Panc1 (cell line): ENCODE measurements at regions not wholly inside any gene's neighbourhood (a gene's known extent, or its start where the extent isn't known, plus 50 kb on each side); places are given as distances from the start of the nearest gene placed in this dataset.

Experiments used
- CTCF ChIP-seq: fragments of 450-650 bp; IDR thresholded peaks from 2 replicates; pipeline ENCODE4 v1.5.1; 2017; ENCODE audit warnings: mild to moderate bottlenecking
- POLR2AphosphoS5 ChIP-seq: IDR thresholded peaks from 2 replicates; pipeline ENCODE4 v1.6.1; 2012; ENCODE audit warnings: mild to moderate bottlenecking, low read depth, low read length, moderate library complexity
- REST ChIP-seq, 2 experiments: IDR thresholded peaks; 2 replicates each; pipeline ENCODE4 v1.6.1; 2011 to 2012; ENCODE audit warnings: low read depth in 2 of 2, control low read depth in 1 of 2, low read length in 1 of 2, mild to moderate bottlenecking in 1 of 2, moderate library complexity in 1 of 2; ENCODE audit not compliant: insufficient read depth in 1 of 2

GRCh38 chr9:82273121-82273520 lies 284.5 kb downstream of the SPATA31D1 start:
- TF ChIP-seq CTCF (no peak), POLR2AphosphoS5 (no peak), REST (IDR thresholded peaks at IDR 0.05; ENCODE audit: insufficient read depth in 1 of 2, low read depth in 2 of 2, low read length in 1 of 2) (no peak)
